Lower leg skin (tissue), 4 donors: ENCODE measurements at regions not wholly inside any gene's neighbourhood (a gene's known extent, or its start where the extent isn't known, plus 50 kb on each side); places are given as distances from the start of the nearest gene placed in this dataset.

Source experiments
- DNase-seq, 2 donors: peaks; one replicate each; pipeline ENCODE4 v3.0.0-alpha.2; 2019; ENCODE audit warnings: low spot score in 2 of 2
- H3K4me3 ChIP-seq: fragments of 200-600 bp; sonication (generic); 2 replicates; pipeline ENCODE4 v1.5.1; 2017; ENCODE audit warnings: mild to moderate bottlenecking, low read depth; ENCODE audit not compliant: poor library complexity, severe bottlenecking
- CTCF ChIP-seq, 3 donors: fragments of 450-650 bp; IDR thresholded peaks; one replicate each; pipeline ENCODE4 v1.5.1; 2016; ENCODE audit warnings: antibody characterized with exemption in 3 of 3, mild to moderate bottlenecking in 3 of 3, moderate library complexity in 2 of 3
- POLR2A ChIP-seq, 2 donors: fragments of 450-650 bp; IDR thresholded peaks; one replicate each; pipeline ENCODE4 v1.6.1; 2016 to 2017; ENCODE audit warnings: antibody characterized with exemption in 2 of 2, mild to moderate bottlenecking in 1 of 2, moderate library complexity in 1 of 2
- WGBS, 2 donors: methylation state at CpG; one replicate each; pipeline ENCODE4 v1.1.5; 2018; 5-methylcytosine and 5-hydroxymethylcytosine counted together
- intact Hi-C: fragments of 100-400 bp; cut with DNase I; formaldehyde crosslinking; loops from one replicate; pipeline ENCODE4 v1.15.0; 2023; ENCODE audit warnings: low total_unique reads

GRCh38 chr11:36729825-36730224 is 131.8 kb upstream of the RAG2 start:
- 71 to 72% methylated on average over 3 of the region's 3 CpGs for WGBS, 2 donors
- intact Hi-C loops: no loop called here
- no peak for TF ChIP-seq CTCF (IDR thresholded peaks at IDR 0.05)
- no peak for TF ChIP-seq POLR2A (IDR thresholded peaks at IDR 0.05)
- no peak for DNase-seq
- H3K4me3 ChIP-seq: no peak overlapping the region

GRCh38 chr11:36726420-36726819 is 128.4 kb upstream of the RAG2 start:
- 84 to 91% methylated on average over 2 of the region's 2 CpGs for WGBS, 2 donors

GRCh38 chr11:36724742-36725385 is 126.8 kb upstream of the RAG2 start:
- TF ChIP-seq CTCF (IDR thresholded peaks at IDR 0.05) (no peak), POLR2A (IDR thresholded peaks at IDR 0.05) (no peak)
- DNase-seq: no peak
- 70 to 84% methylated on average over 5 of the region's 5 CpGs for whole genome bisulfite sequencing, 2 donors
- intact Hi-C loops: no loop called here
- no peak overlapping the region for H3K4me3 ChIP-seq

More at GRCh38 chr11:36726420-36726819, 128.4 kb upstream of the RAG2 start:
- intact Hi-C loops: no loop called here
- no peak overlapping the region for H3K4me3 ChIP-seq
- no peak for TF ChIP-seq CTCF (IDR thresholded peaks at IDR 0.05)
- no peak for DNase-seq

GRCh38 chr11:36722421-36722820 is 124.4 kb upstream of the RAG2 start:
- no peak overlapping the region for H3K4me3 ChIP-seq
- 80 to 82% methylated on average over 2 of the region's 2 CpGs for WGBS, 2 donors
- DNase-seq: no peak
- TF ChIP-seq POLR2A (IDR thresholded peaks at IDR 0.05): no peak
- intact Hi-C loops: no loop called here

DNA sequence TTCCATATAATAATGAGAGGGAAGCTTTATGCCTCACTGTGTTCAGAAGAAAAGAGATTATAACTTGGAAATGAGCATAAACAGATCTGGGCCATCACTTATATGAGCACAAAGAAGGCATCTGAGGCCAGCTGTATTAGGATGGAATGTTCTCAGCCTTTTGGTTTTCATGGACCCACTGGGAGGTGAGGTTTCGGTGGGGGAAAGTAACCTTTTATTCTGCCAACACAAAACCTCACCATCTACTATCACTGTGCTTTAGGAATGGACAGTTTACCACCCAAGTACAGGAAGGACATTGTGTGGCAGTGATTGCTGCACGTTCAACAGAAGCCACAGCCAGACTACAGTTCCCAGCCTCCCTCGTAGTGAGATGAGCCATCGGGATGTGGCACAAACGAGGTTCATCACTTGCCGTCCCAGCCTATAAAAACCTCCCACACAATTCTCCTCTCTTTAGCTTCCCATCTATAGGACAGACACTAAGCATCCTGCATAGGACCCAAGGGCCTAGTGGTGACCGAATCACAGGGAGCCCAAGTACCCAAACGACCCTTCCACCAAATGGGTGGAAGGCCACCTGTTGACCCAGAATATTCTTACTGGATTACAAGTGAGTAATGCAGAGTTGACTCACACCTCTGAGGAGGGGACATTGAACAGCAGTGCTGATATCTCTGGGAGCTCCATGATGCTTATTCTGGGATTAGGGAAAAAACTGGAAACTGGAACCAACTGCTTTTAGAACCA is 121.5 kb upstream of the RAG2 start:
- 77 to 85% methylated on average over 8 of the region's 8 CpGs for WGBS, 2 donors
- no peak for DNase-seq
- H3K4me3 ChIP-seq: no peak overlapping the region
- TF ChIP-seq CTCF (IDR thresholded peaks at IDR 0.05) (no peak), POLR2A (IDR thresholded peaks at IDR 0.05) (no peak)
- intact Hi-C loops: no loop called here

- intact Hi-C loops: no loop called here
- DNase-seq: no peak
- no peak overlapping the region for H3K4me3 ChIP-seq
- 36 to 42% methylated on average over 1 of the region's 1 CpG for WGBS, 2 donors
- TF ChIP-seq CTCF (IDR thresholded peaks at IDR 0.05): no peak
- TF ChIP-seq POLR2A (IDR thresholded peaks at IDR 0.05): no peak
Measured at GRCh38 chr11:36718451-36718850, 120.4 kb upstream of the RAG2 start.
